ENCODE measurements at regions not wholly inside any gene's neighbourhood (a gene's known extent, or its start where the extent isn't known, plus 50 kb on each side); places are given as distances from the start of the nearest gene placed in this dataset.

DNA sequence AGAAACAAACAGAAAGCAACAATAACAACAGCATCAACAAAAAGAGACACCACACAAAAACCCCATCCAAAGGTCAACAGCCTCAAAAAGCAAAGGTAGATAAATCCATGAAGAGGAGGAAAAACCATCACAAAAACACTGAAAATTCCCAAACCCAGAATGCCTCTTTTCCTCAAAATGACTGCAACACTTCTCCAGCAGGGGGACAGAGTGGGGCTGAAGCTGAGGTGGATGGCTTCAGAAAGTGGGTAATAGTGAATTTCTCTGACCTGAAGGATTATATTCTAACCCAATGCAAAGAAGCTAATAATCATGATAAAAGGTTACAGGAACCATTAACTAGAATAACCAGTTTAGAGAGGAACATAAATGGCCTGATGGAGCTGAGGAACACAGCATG, 888.2 kb downstream of the RAB28 start:
- Histone ChIP-seq H3K27me3 (no peaks in the 10 kb centered on the region), H3K9me3 (replicated peaks in 1 of 3) (no peaks in the 10 kb centered on the region), H3K27ac (no peak overlapping the region), H3K36me3 (replicated peaks in 1 of 2) (no peaks in the 10 kb centered on the region), H3K4me3 (no peak overlapping the region), H3K4me1 (replicated peaks in 1 of 2) (no peaks in the 10 kb centered on the region)
- no peak for DNase-seq
- no peak for TF ChIP-seq POLR2A (IDR thresholded peaks at IDR 0.05)
- TF ChIP-seq, protein P1, sequence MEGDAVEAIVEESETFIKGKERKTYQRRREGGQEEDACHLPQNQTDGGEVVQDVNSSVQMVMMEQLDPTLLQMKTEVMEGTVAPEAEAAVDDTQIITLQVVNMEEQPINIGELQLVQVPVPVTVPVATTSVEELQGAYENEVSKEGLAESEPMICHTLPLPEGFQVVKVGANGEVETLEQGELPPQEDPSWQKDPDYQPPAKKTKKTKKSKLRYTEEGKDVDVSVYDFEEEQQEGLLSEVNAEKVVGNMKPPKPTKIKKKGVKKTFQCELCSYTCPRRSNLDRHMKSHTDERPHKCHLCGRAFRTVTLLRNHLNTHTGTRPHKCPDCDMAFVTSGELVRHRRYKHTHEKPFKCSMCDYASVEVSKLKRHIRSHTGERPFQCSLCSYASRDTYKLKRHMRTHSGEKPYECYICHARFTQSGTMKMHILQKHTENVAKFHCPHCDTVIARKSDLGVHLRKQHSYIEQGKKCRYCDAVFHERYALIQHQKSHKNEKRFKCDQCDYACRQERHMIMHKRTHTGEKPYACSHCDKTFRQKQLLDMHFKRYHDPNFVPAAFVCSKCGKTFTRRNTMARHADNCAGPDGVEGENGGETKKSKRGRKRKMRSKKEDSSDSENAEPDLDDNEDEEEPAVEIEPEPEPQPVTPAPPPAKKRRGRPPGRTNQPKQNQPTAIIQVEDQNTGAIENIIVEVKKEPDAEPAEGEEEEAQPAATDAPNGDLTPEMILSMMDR (IDR thresholded peaks at IDR 0.05) = peak in 1 of 6 experiments; percentile 11
- intact Hi-C loops (cut with DNase I) = no loop called here

DNA sequence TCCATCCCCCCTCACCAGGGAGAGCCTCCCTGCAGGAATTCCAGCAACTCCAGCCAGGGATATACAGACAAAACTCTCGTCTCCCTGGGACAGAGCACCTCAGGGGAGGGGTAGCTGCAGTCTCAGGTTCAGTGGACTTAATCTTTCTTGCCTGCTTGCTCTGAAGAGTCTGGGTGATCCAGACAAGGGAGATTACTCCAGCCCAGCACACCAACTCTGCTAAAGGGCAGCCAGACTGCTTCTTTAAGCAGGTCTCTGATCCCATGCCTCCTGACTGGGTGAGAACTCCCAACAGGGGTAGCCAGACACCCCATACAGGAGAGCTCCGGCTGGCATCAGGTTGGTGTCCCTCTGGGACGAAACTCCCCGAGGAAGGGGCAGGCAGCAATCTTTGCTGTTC, 888.7 kb downstream of the RAB28 start:
- no peak overlapping the region for H3K27ac ChIP-seq
- intact Hi-C loops (cut with DNase I) = no loop called here
- H3K36me3 ChIP-seq (replicated peaks in 1 of 2) = no peaks in the 10 kb centered on the region
- H3K4me1 ChIP-seq (replicated peaks in 1 of 2) = no peaks in the 10 kb centered on the region
- no peak overlapping the region for H3K4me3 ChIP-seq
- WGBS, 4 donors = 73 to 85% (median 81%) methylated on average over 3 to 4 of the region's 4 CpGs
- TF ChIP-seq, protein P1 (IDR thresholded peaks at IDR 0.05) = no peak
- no peak for TF ChIP-seq POLR2A (IDR thresholded peaks at IDR 0.05)
- no peak for DNase-seq
- no peaks in the 10 kb centered on the region for H3K9me3 ChIP-seq (replicated peaks in 1 of 3)
- no peaks in the 10 kb centered on the region for H3K27me3 ChIP-seq

DNA sequence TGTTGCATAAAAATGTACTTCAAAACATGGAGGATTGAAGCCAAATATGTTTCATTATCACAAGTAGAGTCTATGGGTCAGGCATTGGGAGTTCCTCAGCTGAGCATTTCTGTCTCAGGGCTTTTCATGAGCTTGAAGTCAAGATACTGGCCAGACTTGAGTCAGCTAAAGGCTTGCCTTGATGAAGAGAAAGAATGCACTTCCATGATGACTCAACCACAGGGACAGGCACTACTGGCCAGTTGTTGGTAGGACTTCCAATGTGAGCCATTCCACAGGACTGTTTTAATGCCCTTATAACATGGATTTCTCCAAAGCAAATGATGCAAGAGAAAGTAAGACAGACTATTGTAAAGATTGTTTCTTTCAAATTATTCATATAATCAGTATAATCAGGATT, 895.6 kb downstream of the RAB28 start:
- intact Hi-C loops (cut with DNase I) = no loop called here
- DNase-seq = no peak
- TF ChIP-seq, protein P1 (IDR thresholded peaks at IDR 0.05) = no peak
- TF ChIP-seq POLR2A (IDR thresholded peaks at IDR 0.05) = no peak

DNA sequence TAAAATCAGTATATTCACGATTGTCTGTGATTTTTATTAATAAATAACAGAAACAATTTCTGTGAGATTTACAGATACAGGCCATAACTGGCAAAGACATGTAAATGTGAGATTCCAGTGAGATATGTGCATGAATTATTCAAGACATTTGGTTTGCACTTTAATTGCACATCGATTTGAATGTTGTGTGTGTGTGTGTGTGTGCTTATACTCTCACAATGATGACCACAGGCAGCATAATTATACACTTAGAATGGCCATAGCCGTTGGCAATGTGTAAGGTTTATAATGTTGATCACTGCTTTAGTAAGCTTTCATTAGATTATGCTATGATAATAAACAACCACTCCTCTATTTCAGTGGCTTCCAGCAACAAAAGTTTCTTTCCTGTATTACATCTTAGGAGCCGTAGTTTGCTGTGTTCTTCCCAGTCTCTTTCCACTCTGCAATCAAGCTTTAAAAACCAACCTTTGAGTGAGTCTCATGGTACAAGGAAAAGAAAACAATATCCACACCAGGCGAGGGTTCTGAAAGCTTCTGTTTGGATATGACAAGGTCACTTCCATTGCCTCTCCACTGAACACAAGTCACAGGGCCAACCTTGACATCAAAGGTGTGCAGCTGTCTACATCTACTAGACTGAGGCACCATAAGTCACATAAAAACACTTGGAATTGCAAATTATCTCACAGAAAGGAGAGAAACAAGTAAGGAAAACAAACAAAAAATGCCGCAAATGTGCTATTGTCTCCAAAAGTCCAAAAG, 897.7 kb downstream of the RAB28 start:
- H3K27me3 ChIP-seq = no peaks in the 10 kb centered on the region
- 72 to 77% (median 75%) methylated on average over 6 of the region's 6 CpGs for WGBS, 4 donors
- no peak for TF ChIP-seq POLR2A (IDR thresholded peaks at IDR 0.05)
- TF ChIP-seq, protein P1 (IDR thresholded peaks at IDR 0.05) = no peak
- H3K36me3 ChIP-seq (replicated peaks in 1 of 2) = no peaks in the 10 kb centered on the region
- no peaks in the 10 kb centered on the region for H3K4me1 ChIP-seq (replicated peaks in 1 of 2)
- no peak overlapping the region for H3K4me3 ChIP-seq
- no peaks in the 10 kb centered on the region for H3K9me3 ChIP-seq (replicated peaks in 1 of 3)
- DNase-seq = no peak
- H3K27ac ChIP-seq = no peak overlapping the region
- intact Hi-C loops (cut with DNase I) = no loop called here

More for the DNA sequence above, 895.6 kb downstream of the RAB28 start:
- no peaks in the 10 kb centered on the region for H3K27me3 ChIP-seq
- no peak overlapping the region for H3K4me3 ChIP-seq
- no peaks in the 10 kb centered on the region for H3K36me3 ChIP-seq (replicated peaks in 1 of 2)
- H3K27ac ChIP-seq = no peak overlapping the region
- H3K4me1 ChIP-seq (replicated peaks in 1 of 2) = no peaks in the 10 kb centered on the region
- H3K9me3 ChIP-seq (replicated peaks in 1 of 3) = no peaks in the 10 kb centered on the region
